ENCODE measurements at regions not wholly inside any gene's neighbourhood (a gene's known extent, or its start where the extent isn't known, plus 50 kb on each side); places are given as distances from the start of the nearest gene placed in this dataset.

- TF ChIP-seq ZNF565 (CRISPR knock-in tag; conservative IDR thresholded peaks at IDR 0.05; ENCODE audit: low read depth) = no peak
- no peak for TF ChIP-seq SNAI2 (CRISPR knock-in tag; IDR thresholded peaks at IDR 0.05)
- TF ChIP-seq CSRNP3 (CRISPR knock-in tag; IDR thresholded peaks at IDR 0.05) = no peak
Observed at GRCh38 chr18:60667016-60667415, 294.4 kb upstream of the MC4R start (continued).

GRCh38 chr18:60668583-60668982 lies 296.0 kb upstream of the MC4R start:
- TF ChIP-seq ZC3H10 (CRISPR knock-in tag; IDR thresholded peaks at IDR 0.05) (no peak), TOX (CRISPR knock-in tag; IDR thresholded peaks at IDR 0.05; ENCODE audit: borderline replicate concordance) (no peak), ISL1 (CRISPR knock-in tag; IDR thresholded peaks at IDR 0.05) (no peak), ESRRG (CRISPR knock-in tag; IDR thresholded peaks at IDR 0.05) (no peak), ZNF70 (CRISPR knock-in tag; IDR thresholded peaks at IDR 0.05) (no peak), CSDC2 (CRISPR knock-in tag; IDR thresholded peaks at IDR 0.05) (no peak), ZNF565 (CRISPR knock-in tag; conservative IDR thresholded peaks at IDR 0.05; ENCODE audit: low read depth) (no peak), ARNTL (CRISPR knock-in tag; IDR thresholded peaks at IDR 0.05; ENCODE audit: borderline replicate concordance, low read depth) (no peak), SNAI2 (CRISPR knock-in tag; IDR thresholded peaks at IDR 0.05) (no peak), RARB (CRISPR knock-in tag; IDR thresholded peaks at IDR 0.05) (no peak), GLIS3 (CRISPR knock-in tag; IDR thresholded peaks at IDR 0.05) (no peak), CREB5 (CRISPR knock-in tag; IDR thresholded peaks at IDR 0.05; ENCODE audit: low read depth) (no peak), CSRNP3 (CRISPR knock-in tag; IDR thresholded peaks at IDR 0.05) (no peak), ZFP30 (CRISPR knock-in tag; IDR thresholded peaks at IDR 0.05) (no peak), OSR1 (CRISPR knock-in tag; IDR thresholded peaks at IDR 0.05) (no peak), TCF4 (CRISPR knock-in tag; IDR thresholded peaks at IDR 0.05; ENCODE audit: borderline replicate concordance) (no peak), POU6F1 (CRISPR knock-in tag; IDR thresholded peaks at IDR 0.05; ENCODE audit: borderline replicate concordance, low read depth) (no peak), PATZ1 (CRISPR knock-in tag; IDR thresholded peaks at IDR 0.05; ENCODE audit: borderline replicate concordance) (no peak), ZNF8 (CRISPR knock-in tag; IDR thresholded peaks at IDR 0.05) (no peak)
- ATAC-seq = no peak

GRCh38 chr18:60669938-60670337 lies 297.4 kb upstream of the MC4R start:
- ATAC-seq = no peak
- no peak for TF ChIP-seq ISL1 (CRISPR knock-in tag; IDR thresholded peaks at IDR 0.05)

- ATAC-seq = no peak
- TF ChIP-seq PATZ1 (CRISPR knock-in tag; IDR thresholded peaks at IDR 0.05; ENCODE audit: borderline replicate concordance) (no peak), GLIS3 (CRISPR knock-in tag; IDR thresholded peaks at IDR 0.05) (no peak), ZNF8 (CRISPR knock-in tag; IDR thresholded peaks at IDR 0.05) (no peak), TSHZ2 (CRISPR knock-in tag; IDR thresholded peaks at IDR 0.05) (no peak), TOX (CRISPR knock-in tag; IDR thresholded peaks at IDR 0.05; ENCODE audit: borderline replicate concordance) (no peak)
Observed at GRCh38 chr18:60671021-60671420, 298.4 kb upstream of the MC4R start.

Data from SK-N-SH treated with all-trans-retinoic acid at 6 μM for 48 hours (cell line).